HG03139 (cell line): ENCODE measurements at regions not wholly inside any gene's neighbourhood (a gene's known extent, or its start where the extent isn't known, plus 50 kb on each side); places are given as distances from the start of the nearest gene placed in this dataset.
"Not testable (repeated sequence)": the region's sequence is repeated elsewhere in the genome, so short reads cannot be mapped to it uniquely, and the experiment has no call there.

ENCODE experiments used
- ATAC-seq: cut with Tn5 transposase; IDR thresholded peaks from one replicate; pipeline ENCODE4 v1.9.1; 2021; ENCODE audit not compliant: unreplicated experiment

- ATAC-seq = no peak
These were observed 371.2 kb downstream of the NFIB start for GRCh38 chr9:13942695-13943094.

DNA sequence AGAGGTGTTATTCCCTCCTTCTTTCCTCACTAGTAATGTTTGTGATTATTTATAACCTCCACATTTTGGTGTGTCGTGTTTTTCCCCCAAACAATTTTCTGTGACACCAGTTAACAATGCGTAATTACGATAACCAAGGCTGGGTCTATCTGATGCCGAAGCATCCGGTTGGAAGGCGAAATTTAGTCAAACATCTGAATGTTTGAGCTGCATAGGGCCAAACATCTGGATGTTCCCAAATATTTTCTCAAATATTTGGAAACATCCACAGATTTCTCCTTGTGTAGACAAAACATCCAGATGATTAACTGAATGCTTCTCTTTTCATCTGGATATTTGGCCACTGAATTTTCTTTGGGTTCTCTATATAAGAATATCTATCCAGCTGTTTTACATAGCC lies 371.7 kb downstream of the NFIB start:
- no peak for ATAC-seq

DNA sequence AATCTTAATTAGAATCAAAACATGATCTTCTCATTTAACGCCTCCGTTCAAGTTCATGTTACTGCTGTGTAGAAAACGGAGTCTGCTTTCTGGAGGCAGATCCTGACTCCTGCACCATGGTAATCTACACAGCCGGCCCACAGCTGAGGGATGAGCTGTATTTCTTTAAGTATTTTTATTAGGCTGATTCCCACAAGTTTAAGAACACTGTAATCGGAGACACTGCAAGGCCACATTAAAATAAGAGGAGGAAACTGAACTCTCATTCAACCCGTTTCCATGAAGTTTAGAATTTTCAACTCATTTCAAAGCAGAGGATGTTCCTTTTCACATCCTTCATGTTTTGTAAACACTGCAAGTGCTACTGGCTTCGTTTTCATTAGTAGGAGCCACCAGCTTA lies 372.2 kb downstream of the NFIB start:
- no peak for ATAC-seq

DNA sequence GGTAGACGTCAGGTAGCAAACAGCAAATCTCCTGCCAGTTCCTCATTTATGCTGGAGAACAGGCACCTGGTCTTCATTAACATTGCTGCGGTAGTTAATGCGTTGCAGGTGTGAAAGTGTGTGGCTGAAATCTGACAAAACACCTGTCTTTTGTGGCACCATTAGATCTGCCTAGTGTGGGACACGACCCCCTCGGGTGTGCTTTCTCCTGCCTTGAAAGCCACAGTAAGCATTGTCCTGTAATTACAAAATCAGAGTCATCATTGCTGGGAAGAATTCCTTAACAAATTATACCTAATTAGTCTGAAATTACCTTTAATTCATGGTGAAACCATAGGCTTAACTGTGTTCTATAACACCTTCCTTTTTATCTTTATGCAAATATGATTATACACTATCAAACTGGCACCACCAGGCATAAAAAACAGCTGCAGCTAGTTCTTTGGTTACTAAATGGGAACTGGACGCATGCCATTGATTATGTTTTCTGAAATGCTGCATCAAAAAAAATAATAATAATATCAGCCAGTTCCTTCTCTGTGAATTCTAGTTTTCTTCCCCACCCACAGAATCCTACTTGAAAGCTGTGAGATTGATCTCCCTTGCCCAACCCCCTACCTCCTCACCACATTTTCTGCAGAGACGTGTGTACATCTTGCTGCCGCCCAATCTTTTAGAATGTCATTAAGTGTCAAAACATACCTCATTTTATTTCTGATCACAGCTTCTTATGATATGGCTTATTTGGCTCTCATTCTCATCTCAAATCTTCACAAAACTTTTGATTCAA lies 374.0 kb downstream of the NFIB start:
- ATAC-seq = no peak

DNA sequence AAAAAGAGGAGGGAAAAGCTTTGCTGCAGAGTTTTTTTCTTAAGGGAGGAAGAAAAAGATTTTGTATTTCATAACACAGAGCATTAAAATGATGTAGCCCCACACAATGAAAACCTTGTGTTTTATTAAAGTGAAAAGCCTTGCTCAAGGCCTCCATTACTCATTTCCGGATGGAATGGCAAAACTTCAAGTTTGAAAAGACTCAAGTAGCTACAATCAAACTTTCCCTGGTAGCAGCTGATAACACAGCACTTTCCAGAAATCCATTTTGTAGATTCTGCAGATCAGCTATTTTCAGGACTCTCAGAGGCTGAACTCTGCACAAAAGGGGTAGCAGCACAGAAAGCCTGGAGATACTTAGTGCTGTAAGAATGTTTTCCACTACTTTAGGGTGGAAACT lies 374.8 kb downstream of the NFIB start:
- no peak for ATAC-seq

GRCh38 chr9:13934416-13934815 lies 379.5 kb downstream of the NFIB start:
- ATAC-seq = no peak

GRCh38 chr9:13933268-13933656 lies 380.7 kb downstream of the NFIB start:
- no peak for ATAC-seq

- ATAC-seq = no peak
These were observed 381.2 kb downstream of the NFIB start for GRCh38 chr9:13932528-13933267.

DNA sequence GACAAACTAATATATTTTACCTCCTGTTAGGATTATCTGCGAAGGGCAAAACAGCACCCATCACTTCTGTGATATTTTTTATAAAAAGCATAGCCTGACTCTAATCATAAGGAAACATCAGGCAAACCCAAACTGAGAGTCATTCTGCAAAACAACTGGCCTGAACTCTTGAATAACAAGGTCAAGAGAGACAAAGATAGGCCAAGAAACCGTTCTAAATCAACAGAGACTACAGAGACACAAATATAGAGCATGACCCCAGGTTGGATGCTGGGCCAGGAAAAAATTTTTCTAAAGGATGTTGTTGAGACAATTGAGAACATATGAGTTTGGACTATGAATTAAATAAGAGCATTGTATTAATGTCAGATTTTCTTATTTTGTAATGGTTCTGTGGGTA lies 384.9 kb downstream of the NFIB start:
- ATAC-seq = no peak

DNA sequence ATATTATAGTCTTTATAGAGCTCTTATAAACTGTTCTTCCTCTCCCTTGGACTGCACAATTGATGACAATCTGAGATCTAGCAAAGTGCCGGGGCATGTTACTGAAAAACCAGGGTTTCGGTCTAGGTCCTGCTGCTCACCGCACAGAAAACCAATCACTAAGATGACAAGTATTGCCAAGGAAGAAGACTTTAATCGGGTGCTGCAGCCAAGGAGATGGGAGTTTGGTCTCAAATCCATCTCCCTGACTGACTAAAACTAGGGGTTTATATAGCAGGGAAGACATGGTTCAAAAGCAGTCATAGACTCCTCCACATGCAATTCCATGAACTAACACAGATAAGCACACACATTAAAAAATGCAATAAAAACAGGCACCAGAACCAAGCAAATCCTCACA lies 390.6 kb downstream of the NFIB start:
- no peak for ATAC-seq

- no peak for ATAC-seq
These were observed 393.4 kb downstream of the NFIB start for GRCh38 chr9:13920557-13920956.

DNA sequence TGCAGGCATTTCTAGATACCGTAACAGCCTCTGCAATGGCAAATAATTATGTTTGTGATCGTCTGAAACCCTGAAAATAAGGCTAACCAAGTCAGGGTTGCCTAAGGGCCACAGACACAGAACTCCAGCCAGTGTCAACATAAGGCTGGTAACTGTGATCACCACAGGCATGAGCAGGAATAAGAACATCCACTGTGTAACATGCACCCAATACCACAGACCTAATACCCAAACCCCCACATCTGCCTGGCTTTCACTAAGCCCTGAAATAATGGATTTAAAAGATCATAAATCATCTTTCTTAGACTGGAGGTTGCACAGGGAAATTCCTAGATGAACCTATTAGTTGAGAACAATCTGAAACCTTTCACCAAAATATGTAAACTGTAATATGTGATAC lies 394.5 kb downstream of the NFIB start:
- ATAC-seq = no peak

GRCh38 chr9:13917534-13917933 lies 396.4 kb downstream of the NFIB start:
- no peak for ATAC-seq

- ATAC-seq = no peak
These were observed 398.2 kb downstream of the NFIB start for GRCh38 chr9:13915591-13916301.

GRCh38 chr9:13915131-13915530 lies 398.8 kb downstream of the NFIB start:
- ATAC-seq = no peak

- no peak for ATAC-seq
These were observed 402.5 kb downstream of the NFIB start for GRCh38 chr9:13911473-13911872.

- not testable (repeated sequence) for ATAC-seq
These were observed 406.1 kb downstream of the NFIB start for GRCh38 chr9:13907842-13908241.

DNA sequence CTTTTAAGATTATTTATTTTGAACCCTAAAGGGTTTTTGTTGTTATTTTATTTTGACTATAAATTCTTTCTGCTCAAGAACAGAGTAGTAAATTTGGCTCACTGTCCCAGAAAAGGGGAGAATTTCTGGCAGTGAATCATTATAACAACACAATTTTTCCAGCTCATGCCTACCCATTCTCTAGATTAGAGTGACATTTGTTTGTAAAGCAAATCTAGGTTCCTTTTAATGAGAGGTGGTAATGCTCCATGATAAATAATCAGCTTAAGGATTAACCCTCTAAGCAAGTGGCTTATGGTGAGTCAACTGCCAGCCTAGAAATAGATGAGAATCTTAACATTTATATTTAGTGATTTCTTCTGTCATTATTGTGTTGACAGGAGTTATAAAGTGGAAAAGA lies 409.2 kb downstream of the NFIB start:
- ATAC-seq = no peak

DNA sequence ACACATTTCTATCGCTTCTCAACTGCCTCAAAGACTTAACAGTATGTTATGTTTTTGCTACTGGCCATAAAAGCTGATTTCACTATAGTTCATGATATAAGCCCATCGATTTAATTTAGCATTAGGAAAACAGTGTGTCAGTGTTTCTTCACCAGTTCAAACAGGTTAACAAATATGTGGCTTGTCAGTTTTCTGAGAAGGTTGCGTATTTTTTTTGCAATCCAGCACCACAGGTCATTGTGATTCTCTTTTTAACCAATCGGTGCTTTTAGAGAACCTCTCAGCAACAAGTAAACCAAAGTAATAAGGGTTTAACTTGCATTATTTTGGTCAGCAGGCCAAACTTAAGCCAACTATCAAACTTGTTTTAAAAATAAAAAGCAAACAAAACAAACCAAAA lies 409.6 kb downstream of the NFIB start:
- no peak for ATAC-seq

- no peak for ATAC-seq
These were observed 411.5 kb downstream of the NFIB start for GRCh38 chr9:13902286-13903066.

GRCh38 chr9:13901176-13901575 lies 412.8 kb downstream of the NFIB start:
- no peak for ATAC-seq
